ENCODE measurements at regions not wholly inside any gene's neighbourhood (a gene's known extent, or its start where the extent isn't known, plus 50 kb on each side); places are given as distances from the start of the nearest gene placed in this dataset.

DNA sequence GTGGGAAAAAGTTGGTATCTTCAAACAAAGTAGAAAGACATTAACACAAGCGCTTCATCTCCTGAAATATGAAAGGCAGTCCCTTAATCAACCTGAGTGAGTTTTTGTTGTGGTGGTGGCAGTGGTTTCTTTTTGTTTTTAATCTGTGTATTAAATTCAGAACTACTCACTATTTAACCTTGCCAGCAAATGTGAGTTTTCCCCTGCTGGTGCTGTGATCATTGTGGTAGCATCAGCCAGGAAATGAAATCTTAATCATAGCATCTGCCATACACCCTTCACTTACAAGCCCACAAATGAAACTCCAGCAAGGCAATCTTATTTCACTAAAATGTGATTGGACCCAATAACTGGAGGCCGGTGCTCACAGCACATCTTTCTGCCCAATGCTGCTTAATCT is 229.7 kb downstream of the SHOX2 start:
- TF ChIP-seq, protein P1, sequence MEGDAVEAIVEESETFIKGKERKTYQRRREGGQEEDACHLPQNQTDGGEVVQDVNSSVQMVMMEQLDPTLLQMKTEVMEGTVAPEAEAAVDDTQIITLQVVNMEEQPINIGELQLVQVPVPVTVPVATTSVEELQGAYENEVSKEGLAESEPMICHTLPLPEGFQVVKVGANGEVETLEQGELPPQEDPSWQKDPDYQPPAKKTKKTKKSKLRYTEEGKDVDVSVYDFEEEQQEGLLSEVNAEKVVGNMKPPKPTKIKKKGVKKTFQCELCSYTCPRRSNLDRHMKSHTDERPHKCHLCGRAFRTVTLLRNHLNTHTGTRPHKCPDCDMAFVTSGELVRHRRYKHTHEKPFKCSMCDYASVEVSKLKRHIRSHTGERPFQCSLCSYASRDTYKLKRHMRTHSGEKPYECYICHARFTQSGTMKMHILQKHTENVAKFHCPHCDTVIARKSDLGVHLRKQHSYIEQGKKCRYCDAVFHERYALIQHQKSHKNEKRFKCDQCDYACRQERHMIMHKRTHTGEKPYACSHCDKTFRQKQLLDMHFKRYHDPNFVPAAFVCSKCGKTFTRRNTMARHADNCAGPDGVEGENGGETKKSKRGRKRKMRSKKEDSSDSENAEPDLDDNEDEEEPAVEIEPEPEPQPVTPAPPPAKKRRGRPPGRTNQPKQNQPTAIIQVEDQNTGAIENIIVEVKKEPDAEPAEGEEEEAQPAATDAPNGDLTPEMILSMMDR (IDR thresholded peaks at IDR 0.05) = no peak
- TF ChIP-seq POLR2A (IDR thresholded peaks at IDR 0.05) (no peak), EP300 (IDR thresholded peaks at IDR 0.05) (no peak)

All from gastroesophageal sphincter (tissue), 3 donors.